Vagina (tissue), 2 donors: ENCODE measurements at regions not wholly inside any gene's neighbourhood (a gene's known extent, or its start where the extent isn't known, plus 50 kb on each side); places are given as distances from the start of the nearest gene placed in this dataset.
"Not testable (repeated sequence)": the region's sequence is repeated elsewhere in the genome, so short reads cannot be mapped to it uniquely, and the experiment has no call there.

ENCODE experiments used
- DNase-seq, 2 donors: peaks; one replicate each; pipeline ENCODE4 v3.0.0-alpha.2; 2017; ENCODE audit errors: extremely low spot score in 2 of 2
- H3K27ac ChIP-seq: fragments of 200-600 bp; sonication (generic); one replicate; pipeline ENCODE4 v1.5.1; 2019
- H3K27me3 ChIP-seq: fragments of 200-600 bp; sonication (generic); one replicate; pipeline ENCODE4 v1.5.1; 2019
- H3K36me3 ChIP-seq, 2 donors: fragments of 200-600 bp; sonication (generic); one replicate each; pipeline ENCODE4 v1.5.1; 2017 to 2019
- H3K4me1 ChIP-seq: fragments of 200-600 bp; sonication (generic); one replicate; pipeline ENCODE4 v1.5.1; 2019
- H3K4me3 ChIP-seq, 2 donors: fragments of 200-600 bp; sonication (generic); 1 replicate in 1 of 2; 2 replicates in 1 of 2; pipeline ENCODE4 v1.5.1; 2016 to 2019
- H3K9me3 ChIP-seq: fragments of 200-600 bp; sonication (generic); one replicate; pipeline ENCODE4 v1.5.1; 2019
- CTCF ChIP-seq, 3 experiments: fragments of 450-650 bp in 2 of 3; fragments of 200-600 bp in 1 of 3; sonication (generic) in 1 of 3; IDR thresholded peaks; one replicate each; pipeline ENCODE4 v1.5.1; 2017 to 2019; ENCODE audit warnings: antibody characterized with exemption in 3 of 3, mild to moderate bottlenecking in 2 of 3, moderate library complexity in 2 of 3
- POLR2A ChIP-seq, 2 donors: fragments of 450-650 bp; IDR thresholded peaks; one replicate each; pipeline ENCODE4 v1.6.1; 2017; ENCODE audit warnings: antibody characterized with exemption in 2 of 2, mild to moderate bottlenecking in 2 of 2, moderate library complexity in 2 of 2
- POLR2AphosphoS5 ChIP-seq, 2 donors: sonication (generic); formaldehyde crosslinking; IDR thresholded peaks; one replicate each; pipeline ENCODE4 v1.9.0; 2017; ENCODE audit warnings: antibody characterized with exemption in 2 of 2, mild to moderate bottlenecking in 2 of 2, low read depth in 1 of 2; ENCODE audit not compliant: insufficient read depth in 1 of 2
- intact Hi-C: fragments of 100-400 bp; cut with DNase I; formaldehyde crosslinking; loops from one replicate; pipeline ENCODE4 v1.15.1; 2023

GRCh38 chr22:10741210-10741609, 4786.8 kb upstream of the OR11H1 start:
- H3K4me1 ChIP-seq: no peaks in the 10 kb centered on the region
- H3K4me3 ChIP-seq: no peak overlapping the region
- no peaks in the 10 kb centered on the region for H3K9me3 ChIP-seq
- no peaks in the 10 kb centered on the region for H3K27me3 ChIP-seq
- H3K27ac ChIP-seq: no peak overlapping the region
- TF ChIP-seq POLR2AphosphoS5 (IDR thresholded peaks at IDR 0.05; ENCODE audit: insufficient read depth in 1 of 2, low read depth in 1 of 2) (no peak), POLR2A (IDR thresholded peaks at IDR 0.05) (no peak), CTCF (IDR thresholded peaks at IDR 0.05) (no peak)
- H3K36me3 ChIP-seq: no peaks in the 10 kb centered on the region
- no peak for DNase-seq
- intact Hi-C loops: no loop called here

GRCh38 chr22:10741776-10742630, 4786.0 kb upstream of the OR11H1 start:
- H3K27me3 ChIP-seq, H3K4me3 ChIP-seq, intact Hi-C loops, H3K4me1 ChIP-seq, H3K36me3 ChIP-seq, H3K27ac ChIP-seq, DNase-seq, H3K9me3 ChIP-seq: not testable (repeated sequence)

GRCh38 chr22:10746382-10746781, 4781.6 kb upstream of the OR11H1 start:
- H3K4me1 ChIP-seq, H3K36me3 ChIP-seq, H3K27ac ChIP-seq, H3K4me3 ChIP-seq, H3K27me3 ChIP-seq, H3K9me3 ChIP-seq, DNase-seq, intact Hi-C loops: not testable (repeated sequence)

GRCh38 chr22:10747227-10747626, 4780.8 kb upstream of the OR11H1 start:
- H3K36me3 ChIP-seq, intact Hi-C loops, DNase-seq, H3K27me3 ChIP-seq, H3K9me3 ChIP-seq, H3K4me3 ChIP-seq, H3K27ac ChIP-seq, H3K4me1 ChIP-seq: not testable (repeated sequence)

- H3K4me3 ChIP-seq, H3K27me3 ChIP-seq, H3K9me3 ChIP-seq, intact Hi-C loops, H3K27ac ChIP-seq, H3K36me3 ChIP-seq, DNase-seq, H3K4me1 ChIP-seq: not testable (repeated sequence)
Measured at GRCh38 chr22:10748751-10749150, 4779.2 kb upstream of the OR11H1 start.

GRCh38 chr22:10749423-10749822, 4778.6 kb upstream of the OR11H1 start:
- H3K4me3 ChIP-seq, intact Hi-C loops, H3K9me3 ChIP-seq, H3K36me3 ChIP-seq, H3K27ac ChIP-seq, H3K27me3 ChIP-seq, DNase-seq, H3K4me1 ChIP-seq: not testable (repeated sequence)

- H3K4me1 ChIP-seq, H3K27me3 ChIP-seq, H3K9me3 ChIP-seq, H3K36me3 ChIP-seq, DNase-seq, intact Hi-C loops, H3K27ac ChIP-seq, H3K4me3 ChIP-seq: not testable (repeated sequence)
Measured at GRCh38 chr22:10753566-10753965, 4774.4 kb upstream of the OR11H1 start.

GRCh38 chr22:10755350-10755749, 4772.6 kb upstream of the OR11H1 start:
- DNase-seq, H3K9me3 ChIP-seq, intact Hi-C loops: not testable (repeated sequence)

GRCh38 chr22:10760418-10760817, 4767.6 kb upstream of the OR11H1 start:
- intact Hi-C loops, DNase-seq, H3K27me3 ChIP-seq, H3K4me1 ChIP-seq, H3K4me3 ChIP-seq, H3K9me3 ChIP-seq, H3K27ac ChIP-seq, H3K36me3 ChIP-seq: not testable (repeated sequence)

More at GRCh38 chr22:10755350-10755749, 4772.6 kb upstream of the OR11H1 start:
- H3K4me3 ChIP-seq, H3K27me3 ChIP-seq, H3K4me1 ChIP-seq, H3K27ac ChIP-seq, H3K36me3 ChIP-seq: not testable (repeated sequence)

GRCh38 chr22:10766320-10766719, 4761.7 kb upstream of the OR11H1 start:
- H3K4me3 ChIP-seq, H3K27ac ChIP-seq, H3K9me3 ChIP-seq, H3K27me3 ChIP-seq, H3K4me1 ChIP-seq, H3K36me3 ChIP-seq, intact Hi-C loops, DNase-seq: not testable (repeated sequence)

GRCh38 chr22:10768875-10769274, 4759.1 kb upstream of the OR11H1 start:
- H3K9me3 ChIP-seq, H3K27me3 ChIP-seq, H3K36me3 ChIP-seq, H3K4me3 ChIP-seq, intact Hi-C loops, H3K4me1 ChIP-seq, H3K27ac ChIP-seq: not testable (repeated sequence)
- peak in 1 of 2 donors; percentile 55 for DNase-seq

- H3K27ac ChIP-seq, H3K4me1 ChIP-seq, H3K27me3 ChIP-seq, H3K9me3 ChIP-seq, H3K4me3 ChIP-seq, intact Hi-C loops, H3K36me3 ChIP-seq: not testable (repeated sequence)
- DNase-seq: peak in 1 of 2 donors; percentile 72
Measured at GRCh38 chr22:10771744-10772143, 4756.2 kb upstream of the OR11H1 start.

- DNase-seq, H3K27me3 ChIP-seq, intact Hi-C loops, H3K9me3 ChIP-seq, H3K27ac ChIP-seq, H3K4me1 ChIP-seq, H3K4me3 ChIP-seq, H3K36me3 ChIP-seq: not testable (repeated sequence)
Measured at GRCh38 chr22:10773341-10773740, 4754.7 kb upstream of the OR11H1 start.
